NCI-H748 (cell line): ENCODE measurements at regions not wholly inside any gene's neighbourhood (a gene's known extent, or its start where the extent isn't known, plus 50 kb on each side); places are given as distances from the start of the nearest gene placed in this dataset.

Source experiments
- DNase-seq: peaks from one replicate; lab custom pipeline; 2025; ENCODE audit not compliant: unreplicated experiment; lab: John Stamatoyannopoulos, UW

DNA sequence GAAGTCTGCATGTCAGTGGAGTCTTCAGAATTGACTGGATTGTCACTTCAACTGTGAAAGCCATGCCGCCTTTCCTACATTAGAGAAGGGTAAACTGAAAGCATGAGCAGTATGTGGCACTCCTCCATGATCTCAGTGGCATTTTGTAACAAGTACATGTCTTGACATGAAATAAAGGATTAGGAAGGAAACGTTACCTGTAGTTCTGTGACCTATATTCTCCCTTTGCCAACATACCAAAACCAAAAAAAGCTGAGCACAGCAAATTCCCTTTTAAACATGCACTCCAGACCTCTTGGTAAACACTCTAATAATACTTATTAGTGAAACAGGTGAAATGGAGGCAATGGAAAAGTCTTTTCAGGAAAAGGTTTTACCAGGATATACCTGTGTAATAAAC is 344.2 kb downstream of the GRIA2 start:
- no peak for DNase-seq

DNA sequence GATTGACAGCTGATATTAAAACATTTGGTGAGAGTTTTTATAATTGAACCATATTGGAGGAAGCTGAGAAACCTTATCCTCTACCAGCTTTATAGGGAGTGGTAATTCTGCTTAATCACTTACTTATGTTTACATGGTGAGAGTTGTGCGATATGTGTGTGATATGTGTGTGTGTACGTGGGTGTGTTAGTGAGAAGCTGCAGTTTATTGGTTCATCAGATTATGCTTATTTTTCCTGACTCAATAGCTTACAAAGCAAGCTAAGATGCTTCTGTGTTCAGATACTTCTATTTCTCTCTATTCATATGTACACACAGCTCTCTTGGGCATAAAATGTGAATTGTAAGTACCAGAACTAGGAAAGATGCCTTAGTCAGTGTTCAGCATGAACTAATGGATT is 343.7 kb downstream of the GRIA2 start:
- DNase-seq = no peak

DNA sequence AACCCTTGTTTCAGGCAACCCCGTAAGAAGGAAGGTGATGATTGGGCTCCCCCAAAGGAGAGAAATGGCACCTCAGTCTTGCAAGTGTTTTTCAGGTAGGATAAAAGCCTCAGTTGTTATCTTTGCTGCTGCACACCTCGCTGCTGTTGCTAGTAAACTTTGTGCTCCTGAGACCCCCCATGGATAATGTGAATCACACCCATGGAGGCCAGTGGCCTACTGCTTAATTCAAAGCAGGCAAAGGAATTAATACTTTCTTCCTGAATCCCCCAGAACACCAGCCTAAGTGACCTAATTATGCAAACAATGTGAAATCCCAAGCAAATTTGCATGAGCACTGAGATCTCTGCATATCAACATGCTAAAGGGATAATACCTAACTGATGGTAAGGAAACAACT is 337.5 kb downstream of the GRIA2 start:
- no peak for DNase-seq

DNA sequence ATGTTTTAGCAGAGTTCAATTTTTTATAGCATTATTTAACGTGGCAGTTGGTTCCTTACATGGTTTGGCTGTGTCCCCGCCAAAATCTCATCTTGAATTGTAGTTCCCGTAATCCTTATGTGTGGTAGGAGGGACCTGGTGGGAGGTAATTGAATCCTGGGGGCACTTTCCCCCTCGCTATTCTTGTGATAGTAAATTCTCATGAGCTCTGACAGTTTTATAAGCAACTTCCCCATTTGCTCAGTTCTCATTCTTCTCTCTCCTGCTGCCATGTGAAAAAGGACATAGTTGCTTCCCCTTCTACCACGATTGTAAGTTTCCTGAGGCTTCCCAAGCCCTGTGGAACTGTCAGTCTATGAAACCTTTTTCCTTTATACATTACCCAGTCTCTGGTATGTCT is 329.5 kb downstream of the GRIA2 start:
- no peak for DNase-seq

DNA sequence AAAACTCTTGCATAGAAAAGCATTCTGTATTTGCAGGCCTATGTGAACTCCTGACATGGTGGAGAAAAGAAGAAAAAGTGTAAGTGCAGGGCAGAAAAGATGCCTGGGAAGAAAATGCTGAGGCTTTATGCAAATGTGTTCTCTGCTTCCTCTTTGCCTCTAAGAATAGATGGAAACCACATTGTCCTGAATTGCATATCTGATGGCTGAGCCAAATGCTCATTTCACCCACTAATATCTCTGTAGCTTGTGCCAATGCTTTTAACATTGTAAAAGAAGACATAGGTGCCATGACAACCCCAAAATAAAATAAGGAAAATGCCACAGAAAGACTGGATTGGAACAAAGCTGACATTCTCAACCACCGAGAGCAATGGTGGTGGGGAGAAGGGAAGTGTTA is 307.4 kb downstream of the GRIA2 start:
- no peak for DNase-seq

DNA sequence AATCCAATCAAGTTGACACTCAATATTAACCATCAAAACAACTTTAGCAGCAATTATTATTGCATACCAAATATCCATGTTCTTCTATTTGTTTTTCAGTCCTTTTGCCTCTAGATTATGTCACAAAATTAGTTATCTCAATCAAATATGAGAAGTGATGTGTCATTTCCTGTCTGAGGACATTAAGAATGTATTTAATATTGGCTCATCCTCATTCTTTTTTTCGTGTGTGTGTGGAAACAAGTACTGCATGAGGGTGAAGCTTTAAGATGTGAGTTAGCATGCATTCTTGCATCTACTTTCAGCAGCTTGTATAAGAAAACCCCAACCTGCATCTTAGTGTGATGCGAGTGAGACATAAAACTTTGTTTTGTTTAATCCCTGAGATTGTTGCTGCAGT is 301.4 kb downstream of the GRIA2 start:
- DNase-seq = no peak

DNA sequence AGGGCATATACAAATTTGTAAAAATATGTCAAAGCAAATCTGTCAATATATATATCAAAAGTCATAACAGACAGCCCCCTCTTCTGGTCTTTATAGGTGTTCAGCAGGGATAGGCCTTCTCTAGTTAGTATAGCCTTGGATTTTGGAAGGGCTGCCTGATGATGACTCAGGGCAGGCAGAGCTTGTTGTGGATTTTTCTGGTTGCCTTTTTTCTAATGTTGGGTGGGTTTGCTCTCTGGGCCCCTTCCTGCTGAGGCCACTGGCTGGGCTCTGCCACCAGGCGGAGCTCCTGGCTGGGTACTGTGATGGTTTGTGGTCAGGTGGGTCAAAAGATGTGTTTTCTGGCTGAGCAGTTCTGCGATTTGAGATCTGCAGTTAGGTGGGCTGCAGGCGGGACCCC is 294.2 kb downstream of the GRIA2 start:
- DNase-seq = peak; percentile 30

DNA sequence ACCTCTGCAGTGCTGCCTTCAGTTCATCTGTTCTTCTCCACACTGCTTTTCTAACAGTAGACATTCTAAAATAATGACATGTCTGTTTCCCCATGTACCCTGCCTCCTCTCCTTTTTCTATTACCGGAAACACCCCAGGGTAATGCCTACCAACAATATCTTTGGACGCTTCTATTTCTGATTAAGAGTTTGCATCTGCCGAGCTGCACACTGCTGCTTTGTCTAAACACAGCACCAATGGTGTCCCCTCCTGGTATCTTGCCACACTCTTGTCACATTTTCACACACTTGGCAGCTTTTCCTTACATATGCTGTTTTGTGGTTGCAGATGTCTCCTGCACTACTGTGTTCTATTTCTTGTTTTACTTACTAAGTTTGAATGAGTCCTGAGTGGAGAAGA is 288.8 kb downstream of the GRIA2 start:
- DNase-seq = no peak

DNA sequence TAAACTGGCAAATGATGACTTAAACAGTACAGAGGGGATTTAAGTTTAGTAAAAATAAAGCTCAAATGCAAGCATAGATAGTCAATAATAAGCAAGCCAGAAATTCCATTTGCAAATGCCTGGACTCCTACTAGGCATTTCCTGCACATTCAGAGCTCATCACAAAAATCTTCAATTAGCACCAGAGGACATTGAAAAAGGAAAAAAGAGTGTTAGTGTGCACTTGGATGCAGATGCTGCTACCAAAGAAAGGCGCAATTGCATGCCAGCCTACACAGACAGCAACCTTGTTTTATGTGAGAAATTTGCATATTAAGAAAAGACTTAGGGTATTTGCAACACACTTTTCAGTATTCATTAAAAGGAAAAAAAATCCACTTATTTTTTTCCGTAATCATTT is 282.1 kb downstream of the GRIA2 start:
- DNase-seq = no peak

DNA sequence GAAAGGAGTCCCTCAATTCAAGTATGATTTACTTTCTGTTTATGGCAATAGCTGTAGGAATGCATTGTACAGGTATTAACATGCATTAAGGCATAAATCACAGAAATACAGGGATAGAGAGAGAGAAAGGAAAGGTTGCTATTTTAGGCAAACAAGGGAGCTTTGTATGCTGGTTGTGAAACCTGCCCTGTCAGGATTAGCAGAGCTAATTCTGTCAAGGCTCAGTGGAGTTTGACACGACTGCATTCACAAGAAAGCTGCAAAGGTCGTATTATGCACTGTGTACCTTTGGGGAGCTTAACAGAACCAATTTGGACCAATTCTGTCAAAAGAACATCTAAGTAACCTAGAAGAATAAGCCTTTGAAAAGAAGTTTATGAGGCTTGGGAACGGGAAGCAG is 239.3 kb downstream of the GRIA2 start:
- DNase-seq = no peak

DNA sequence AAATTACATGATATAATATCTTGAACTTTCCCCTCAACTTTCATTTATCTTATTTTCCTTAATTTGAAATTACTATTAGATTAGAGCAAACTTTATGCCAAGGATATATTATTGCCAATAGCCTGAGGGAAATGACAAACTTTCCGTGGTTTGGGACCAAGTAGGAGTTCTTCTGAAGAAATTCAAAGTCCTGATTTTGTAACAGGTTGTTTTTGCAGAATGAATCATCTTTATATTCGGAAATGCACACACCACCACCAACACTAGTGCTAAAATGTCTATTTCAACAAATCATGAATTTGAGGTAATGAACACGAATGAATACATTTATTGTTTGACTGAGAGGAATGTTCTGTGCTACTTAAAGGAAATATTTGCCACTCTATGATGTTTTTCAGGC is 226.7 kb downstream of the GRIA2 start:
- DNase-seq = no peak

DNA sequence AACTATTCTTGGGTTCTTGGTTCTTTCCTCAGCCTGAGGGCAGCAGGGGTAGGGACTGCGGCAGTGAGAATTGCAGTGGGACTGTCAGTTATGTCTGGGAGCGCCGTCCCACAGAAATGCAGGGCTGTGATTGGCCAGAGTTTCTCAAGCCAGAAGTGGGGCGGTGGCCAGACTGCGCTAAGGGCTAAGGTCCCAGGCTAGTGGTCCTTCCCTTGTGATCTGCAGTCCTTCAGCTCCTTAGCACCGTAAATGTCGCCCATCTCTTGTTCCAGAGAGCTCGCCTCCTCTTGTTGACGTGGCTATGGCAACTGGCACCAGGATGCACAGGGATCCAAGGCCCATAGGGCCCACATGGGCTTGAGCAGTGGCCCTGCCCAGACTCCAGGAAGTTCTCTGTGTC is 223.5 kb downstream of the GRIA2 start:
- DNase-seq = no peak

DNA sequence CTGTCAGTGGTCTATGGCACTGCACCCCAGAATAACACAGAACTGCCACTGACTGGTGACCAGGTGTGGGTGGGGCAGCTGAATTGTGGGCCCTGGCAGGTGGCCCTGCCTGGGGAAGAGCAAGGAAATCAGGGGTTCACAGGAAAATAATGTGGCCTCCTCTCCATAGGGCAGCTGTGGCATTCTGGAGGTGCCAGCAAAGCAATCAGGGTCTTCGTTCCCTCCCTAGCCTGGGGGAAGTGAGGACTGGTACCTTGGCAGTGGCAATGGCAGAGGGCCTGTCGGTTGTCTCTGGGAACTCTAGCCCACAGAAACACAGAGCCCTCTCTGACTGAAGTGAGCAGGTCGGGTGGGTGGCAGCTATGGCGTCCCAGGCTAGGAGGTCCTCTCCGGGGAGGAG is 223.0 kb downstream of the GRIA2 start:
- DNase-seq = no peak

DNA sequence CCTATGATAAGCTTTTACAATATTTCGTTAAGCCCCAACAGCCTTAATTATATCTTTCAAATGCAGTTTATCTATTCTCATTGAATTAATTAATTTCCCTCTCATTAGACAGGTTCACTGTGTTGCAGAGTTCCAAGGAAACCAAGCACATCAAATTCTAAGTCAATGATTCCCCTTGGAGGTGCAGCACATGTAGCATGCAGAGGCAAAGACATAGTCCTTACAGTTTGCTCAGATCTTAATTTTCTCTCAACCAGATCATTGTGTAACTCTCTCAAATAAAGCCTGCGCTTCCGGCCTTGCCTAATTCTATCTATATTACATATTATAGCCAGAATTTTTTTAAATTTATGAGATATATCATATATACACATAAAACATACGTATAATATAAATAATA is 205.4 kb downstream of the GRIA2 start:
- no peak for DNase-seq

DNA sequence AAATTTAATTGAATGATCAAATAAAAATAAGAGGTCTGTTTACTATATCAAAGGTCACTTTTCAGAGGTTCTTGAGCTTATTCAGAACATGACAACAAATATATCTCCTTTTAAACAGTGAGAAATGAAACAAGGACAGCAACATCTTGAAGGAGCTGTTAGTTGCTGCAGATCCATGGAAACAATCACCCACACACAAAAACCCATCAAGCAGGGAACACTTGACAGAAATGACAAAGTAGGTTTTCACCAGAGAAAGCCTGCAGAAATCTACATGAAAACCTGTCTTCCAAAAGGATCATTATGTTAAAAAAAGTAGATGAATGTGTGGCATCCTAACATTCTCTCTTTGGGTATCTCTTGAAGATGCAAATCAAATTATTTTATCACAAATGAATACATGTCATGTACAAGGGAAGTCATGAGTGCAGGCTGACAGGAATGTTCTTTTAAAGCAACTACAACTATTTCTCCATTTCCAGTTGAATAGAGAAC is 203.0 kb downstream of the GRIA2 start:
- no peak for DNase-seq

DNA sequence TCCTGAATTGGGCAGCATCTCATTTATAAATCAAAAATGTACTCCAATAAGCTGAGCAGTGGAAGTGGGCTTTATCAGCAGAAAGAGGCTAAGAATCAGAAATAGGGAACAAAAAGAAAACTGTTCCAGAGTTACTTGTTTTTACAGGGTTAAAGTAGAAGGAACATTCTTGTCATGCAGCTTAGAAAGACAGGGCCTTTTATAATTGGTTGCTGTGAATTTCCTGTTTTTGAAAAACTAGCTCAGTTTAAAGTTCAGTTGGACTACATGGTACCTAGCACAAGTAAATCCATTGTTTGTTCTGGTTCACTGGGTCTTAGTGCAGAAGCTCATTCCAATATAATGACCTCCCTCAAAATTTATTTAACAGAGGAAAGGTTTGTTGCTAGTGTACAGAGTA is 200.8 kb downstream of the GRIA2 start:
- DNase-seq = no peak
